ENCODE measurements at regions not wholly inside any gene's neighbourhood (a gene's known extent, or its start where the extent isn't known, plus 50 kb on each side); places are given as distances from the start of the nearest gene placed in this dataset.
A peak's percentile ranks its signal among the peaks of the same experiment; 100 is the strongest.

DNA sequence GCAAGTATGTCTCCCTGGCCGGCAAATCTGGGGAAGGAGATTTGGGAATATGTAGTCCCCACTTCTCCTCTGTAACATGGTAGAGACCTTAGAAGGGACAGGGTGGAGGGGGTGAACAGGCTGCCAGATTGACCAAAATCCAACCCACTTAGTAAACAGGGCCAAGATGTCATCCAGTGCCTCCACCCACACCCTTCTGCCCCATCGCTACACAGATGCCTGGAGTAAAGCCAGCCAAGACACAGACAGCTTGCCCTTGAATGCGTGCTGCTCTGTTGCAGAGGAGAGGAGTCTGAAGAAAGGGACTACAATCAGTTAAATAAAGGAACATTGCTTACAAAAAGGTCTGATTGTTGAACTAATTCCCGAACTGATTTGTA lies 160.1 kb upstream of the LDB2 start:
- H3K79me1 ChIP-seq (replicated peaks; ENCODE audit: low read length, poor library complexity, severe bottlenecking): no peaks in the 10 kb centered on the region
- no peak overlapping the region for H2AFZ ChIP-seq (ENCODE audit: low read depth, low read length)
- H4K8ac ChIP-seq (ENCODE audit: low read length): no peak overlapping the region
- no peak overlapping the region for H4K91ac ChIP-seq (ENCODE audit: low read length)
- peak overlapping the region; percentile 85 for H3K9ac ChIP-seq (ENCODE audit: low read length)
- no peaks in the 10 kb centered on the region for H3K4me1 ChIP-seq (ENCODE audit: control insufficient read depth, insufficient read depth, low read depth, low read length)
- H3K18ac ChIP-seq (ENCODE audit: low read depth in 1 of 2, low read length in 2 of 2): no peak overlapping the region
- H3K4me2 ChIP-seq (ENCODE audit: low read length, poor library complexity, severe bottlenecking): no peak overlapping the region
- no peak overlapping the region for H3K27ac ChIP-seq (ENCODE audit: low read length, poor library complexity, severe bottlenecking)
- no peaks in the 10 kb centered on the region for H3K27me3 ChIP-seq (ENCODE audit: control insufficient read depth in 1 of 2, insufficient read depth in 1 of 2, low read length in 2 of 2)
- no peak overlapping the region for H2AK5ac ChIP-seq (ENCODE audit: low read length, severe bottlenecking)
- H2BK15ac ChIP-seq (ENCODE audit: low read depth, poor library complexity, severe bottlenecking): no peak overlapping the region
- 91% methylated on average over 4 of the region's 4 CpGs for WGBS
- no peak overlapping the region for H3K14ac ChIP-seq (ENCODE audit: low read length in 2 of 2)
- no peak overlapping the region for H3K4ac ChIP-seq (ENCODE audit: low read depth in 1 of 2, low read length in 2 of 2)
- H3K9me3 ChIP-seq (ENCODE audit: control insufficient read depth, low read length): no peaks in the 10 kb centered on the region
- H3K23ac ChIP-seq (ENCODE audit: low read length in 2 of 2): no peak overlapping the region
- H3K36me3 ChIP-seq (ENCODE audit: control insufficient read depth in 1 of 2, insufficient read depth in 2 of 2, low read depth in 1 of 2, low read length in 2 of 2): no peaks in the 10 kb centered on the region
- DNase-seq: no peak
- H2BK12ac ChIP-seq (ENCODE audit: low read length in 2 of 2): no peak overlapping the region
- peak overlapping the region in 1 of 2 experiments; percentile 58 for H3K4me3 ChIP-seq (ENCODE audit: insufficient read depth in 1 of 2, low read depth in 1 of 2, low read length in 2 of 2)
- H2BK5ac ChIP-seq (ENCODE audit: low read depth, low read length, poor library complexity, severe bottlenecking): no peak overlapping the region
- H2BK120ac ChIP-seq (ENCODE audit: low read depth, low read length): no peak overlapping the region

DNA sequence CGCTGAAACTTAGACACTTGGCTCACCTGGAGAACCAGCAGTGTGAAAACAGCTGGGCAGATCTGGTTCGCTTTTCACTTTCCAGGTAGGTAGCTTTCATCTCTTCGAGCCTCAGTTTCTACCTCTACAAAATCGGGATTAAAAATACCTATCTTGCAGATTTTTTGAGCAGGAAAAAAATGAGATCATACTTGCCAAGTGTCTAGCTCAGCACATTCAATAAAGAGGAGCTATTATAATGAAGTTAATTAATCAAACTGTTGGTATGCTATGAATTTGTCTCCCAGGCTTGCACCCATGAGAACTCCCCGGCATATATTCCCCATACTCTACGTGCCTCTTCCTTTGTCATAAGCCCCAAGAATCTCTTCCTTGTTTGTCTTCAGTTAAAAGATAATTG lies 158.6 kb upstream of the LDB2 start:
- H2BK5ac ChIP-seq (ENCODE audit: low read depth, low read length, poor library complexity, severe bottlenecking): no peak overlapping the region
- H3K4me3 ChIP-seq (ENCODE audit: insufficient read depth in 1 of 2, low read depth in 1 of 2, low read length in 2 of 2): no peak overlapping the region
- H2BK12ac ChIP-seq (ENCODE audit: low read length in 2 of 2): no peak overlapping the region
- no peak overlapping the region for H4K91ac ChIP-seq (ENCODE audit: low read length)
- DNase-seq: no peak
- 96% methylated on average over 3 of the region's 6 CpGs for WGBS
- no peaks in the 10 kb centered on the region for H3K9me3 ChIP-seq (ENCODE audit: control insufficient read depth, low read length)
- no peak overlapping the region for H3K18ac ChIP-seq (ENCODE audit: low read depth in 1 of 2, low read length in 2 of 2)
- no peaks in the 10 kb centered on the region for H3K27me3 ChIP-seq (ENCODE audit: control insufficient read depth in 1 of 2, insufficient read depth in 1 of 2, low read length in 2 of 2)
- H3K36me3 ChIP-seq (ENCODE audit: control insufficient read depth in 1 of 2, insufficient read depth in 2 of 2, low read depth in 1 of 2, low read length in 2 of 2): no peaks in the 10 kb centered on the region
- no peak overlapping the region for H3K9ac ChIP-seq (ENCODE audit: low read length)
- no peak overlapping the region for H2BK15ac ChIP-seq (ENCODE audit: low read depth, poor library complexity, severe bottlenecking)
- no peak overlapping the region for H3K27ac ChIP-seq (ENCODE audit: low read length, poor library complexity, severe bottlenecking)
- peak overlapping the region in 1 of 2 experiments; percentile 13 for H3K14ac ChIP-seq (ENCODE audit: low read length in 2 of 2)
- no peak overlapping the region for H2BK120ac ChIP-seq (ENCODE audit: low read depth, low read length)
- H4K8ac ChIP-seq (ENCODE audit: low read length): no peak overlapping the region
- H3K79me1 ChIP-seq (replicated peaks; ENCODE audit: low read length, poor library complexity, severe bottlenecking): no peaks in the 10 kb centered on the region
- no peak overlapping the region for H3K23ac ChIP-seq (ENCODE audit: low read length in 2 of 2)
- no peak overlapping the region for H3K4me2 ChIP-seq (ENCODE audit: low read length, poor library complexity, severe bottlenecking)
- H3K4me1 ChIP-seq (ENCODE audit: control insufficient read depth, insufficient read depth, low read depth, low read length): no peaks in the 10 kb centered on the region
- H2AFZ ChIP-seq (ENCODE audit: low read depth, low read length): no peak overlapping the region
- no peak overlapping the region for H2AK5ac ChIP-seq (ENCODE audit: low read length, severe bottlenecking)
- no peak overlapping the region for H3K4ac ChIP-seq (ENCODE audit: low read depth in 1 of 2, low read length in 2 of 2)

DNA sequence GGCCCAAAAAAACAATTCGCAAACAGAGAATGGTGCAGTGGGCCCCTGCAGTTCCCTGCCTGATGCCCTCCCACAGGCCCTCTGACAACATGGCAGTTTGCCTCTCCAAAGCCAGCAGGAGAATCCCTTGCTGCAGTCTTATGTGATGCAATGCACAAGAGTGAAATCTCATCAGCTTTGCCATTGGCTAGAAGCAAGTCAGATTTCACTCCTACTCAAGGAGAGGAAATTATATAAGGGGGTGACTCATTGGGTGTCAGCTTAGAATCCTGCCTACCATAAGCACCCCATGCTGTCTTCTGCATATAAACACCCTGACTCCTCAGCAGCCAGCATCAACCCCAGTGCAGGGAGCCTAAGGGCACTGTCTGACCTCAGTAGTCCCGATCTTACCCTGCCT lies 157.3 kb upstream of the LDB2 start:
- H4K91ac ChIP-seq (ENCODE audit: low read length): no peak overlapping the region
- H2BK5ac ChIP-seq (ENCODE audit: low read depth, low read length, poor library complexity, severe bottlenecking): no peak overlapping the region
- no peak overlapping the region for H2BK12ac ChIP-seq (ENCODE audit: low read length in 2 of 2)
- H3K9ac ChIP-seq (ENCODE audit: low read length): no peak overlapping the region
- no peak overlapping the region for H2AK5ac ChIP-seq (ENCODE audit: low read length, severe bottlenecking)
- H3K27me3 ChIP-seq (ENCODE audit: control insufficient read depth in 1 of 2, insufficient read depth in 1 of 2, low read length in 2 of 2): no peaks in the 10 kb centered on the region
- no peak overlapping the region for H2BK15ac ChIP-seq (ENCODE audit: low read depth, poor library complexity, severe bottlenecking)
- no peaks in the 10 kb centered on the region for H3K9me3 ChIP-seq (ENCODE audit: control insufficient read depth, low read length)
- no peaks in the 10 kb centered on the region for H3K4me1 ChIP-seq (ENCODE audit: control insufficient read depth, insufficient read depth, low read depth, low read length)
- no peak overlapping the region for H2AFZ ChIP-seq (ENCODE audit: low read depth, low read length)
- no peak overlapping the region for H3K18ac ChIP-seq (ENCODE audit: low read depth in 1 of 2, low read length in 2 of 2)
- H3K4me3 ChIP-seq (ENCODE audit: insufficient read depth in 1 of 2, low read depth in 1 of 2, low read length in 2 of 2): no peak overlapping the region
- H3K14ac ChIP-seq (ENCODE audit: low read length in 2 of 2): no peak overlapping the region
- H2BK120ac ChIP-seq (ENCODE audit: low read depth, low read length): no peak overlapping the region
- H3K79me1 ChIP-seq (replicated peaks; ENCODE audit: low read length, poor library complexity, severe bottlenecking): no peaks in the 10 kb centered on the region
- no peak overlapping the region for H3K27ac ChIP-seq (ENCODE audit: low read length, poor library complexity, severe bottlenecking)
- H3K36me3 ChIP-seq (ENCODE audit: control insufficient read depth in 1 of 2, insufficient read depth in 2 of 2, low read depth in 1 of 2, low read length in 2 of 2): no peaks in the 10 kb centered on the region
- peak; percentile 67 for DNase-seq
- H3K4ac ChIP-seq (ENCODE audit: low read depth in 1 of 2, low read length in 2 of 2): no peak overlapping the region
- 100% methylated on average over 1 of the region's 2 CpGs for WGBS
- H3K23ac ChIP-seq (ENCODE audit: low read length in 2 of 2): no peak overlapping the region
- no peak overlapping the region for H3K4me2 ChIP-seq (ENCODE audit: low read length, poor library complexity, severe bottlenecking)
- H4K8ac ChIP-seq (ENCODE audit: low read length): peak overlapping the region; percentile 13

- Histone ChIP-seq H2BK12ac (ENCODE audit: low read length in 2 of 2) (no peak overlapping the region), H2BK5ac (ENCODE audit: low read depth, low read length, poor library complexity, severe bottlenecking) (no peak overlapping the region), H3K27ac (ENCODE audit: low read length, poor library complexity, severe bottlenecking) (no peak overlapping the region), H2AFZ (ENCODE audit: low read depth, low read length) (no peak overlapping the region), H3K14ac (ENCODE audit: low read length in 2 of 2) (no peak overlapping the region), H3K4me1 (ENCODE audit: control insufficient read depth, insufficient read depth, low read depth, low read length) (no peaks in the 10 kb centered on the region), H2AK5ac (ENCODE audit: low read length, severe bottlenecking) (no peak overlapping the region), H3K4ac (ENCODE audit: low read depth in 1 of 2, low read length in 2 of 2) (no peak overlapping the region), H4K8ac (ENCODE audit: low read length) (no peak overlapping the region), H2BK120ac (ENCODE audit: low read depth, low read length) (no peak overlapping the region), H3K79me1 (replicated peaks; ENCODE audit: low read length, poor library complexity, severe bottlenecking) (no peaks in the 10 kb centered on the region), H3K9ac (ENCODE audit: low read length) (no peak overlapping the region), H2BK15ac (ENCODE audit: low read depth, poor library complexity, severe bottlenecking) (no peak overlapping the region), H4K91ac (ENCODE audit: low read length) (no peak overlapping the region), H3K9me3 (ENCODE audit: control insufficient read depth, low read length) (no peaks in the 10 kb centered on the region), H3K4me2 (ENCODE audit: low read length, poor library complexity, severe bottlenecking) (no peak overlapping the region), H3K4me3 (ENCODE audit: insufficient read depth in 1 of 2, low read depth in 1 of 2, low read length in 2 of 2) (no peak overlapping the region), H3K23ac (ENCODE audit: low read length in 2 of 2) (no peak overlapping the region), H3K18ac (ENCODE audit: low read depth in 1 of 2, low read length in 2 of 2) (no peak overlapping the region), H3K27me3 (ENCODE audit: control insufficient read depth in 1 of 2, insufficient read depth in 1 of 2, low read length in 2 of 2) (no peaks in the 10 kb centered on the region), H3K36me3 (ENCODE audit: control insufficient read depth in 1 of 2, insufficient read depth in 2 of 2, low read depth in 1 of 2, low read length in 2 of 2) (no peaks in the 10 kb centered on the region)
- WGBS: 94% methylated on average over 7 of the region's 7 CpGs
- no peak for DNase-seq
These were observed 147.4 kb upstream of the LDB2 start for GRCh38 chr4:17045866-17046265.

All from mesenchymal stem cell (in vitro differentiated cells and primary cell).